Testis (tissue), 2 donors: ENCODE measurements at regions not wholly inside any gene's neighbourhood (a gene's known extent, or its start where the extent isn't known, plus 50 kb on each side); places are given as distances from the start of the nearest gene placed in this dataset.

Source experiments
- POLR2A ChIP-seq: fragments of 450-650 bp; IDR thresholded peaks from one replicate; pipeline ENCODE4 v1.6.1; 2017; ENCODE audit warnings: antibody characterized with exemption, mild to moderate bottlenecking, moderate library complexity
- TF ChIP-seq, protein P1 (sequence below), 3 experiments: fragments of 450-650 bp in 2 of 3; fragments of 200-600 bp in 1 of 3; sonication (generic) in 1 of 3; IDR thresholded peaks; one replicate each; pipeline ENCODE4 v1.5.1; 2016 to 2019; ENCODE audit warnings: antibody characterized with exemption in 3 of 3, mild to moderate bottlenecking in 2 of 3, moderate library complexity in 1 of 3

DNA sequence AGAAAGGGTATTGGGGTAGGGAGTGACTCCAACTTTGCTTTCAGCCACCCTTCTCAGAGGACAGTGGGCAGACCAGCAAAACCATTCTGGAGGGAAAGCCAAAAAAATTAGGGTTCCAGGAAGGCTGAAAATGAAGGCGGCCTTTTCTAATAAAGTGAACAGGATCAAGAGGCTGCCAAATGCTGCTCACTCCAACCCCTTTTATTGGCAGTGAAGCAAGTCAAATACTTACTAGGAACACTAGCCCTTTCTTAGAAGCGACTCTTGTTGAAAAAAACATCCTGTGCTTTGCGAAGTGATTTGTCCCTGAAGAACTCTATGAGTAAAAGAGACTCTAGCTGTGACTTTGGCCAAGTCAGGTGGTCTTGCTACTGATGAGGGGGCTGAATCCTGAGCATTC lies 83.6 kb upstream of the CYP1B1 start:
- TF ChIP-seq, protein P1, sequence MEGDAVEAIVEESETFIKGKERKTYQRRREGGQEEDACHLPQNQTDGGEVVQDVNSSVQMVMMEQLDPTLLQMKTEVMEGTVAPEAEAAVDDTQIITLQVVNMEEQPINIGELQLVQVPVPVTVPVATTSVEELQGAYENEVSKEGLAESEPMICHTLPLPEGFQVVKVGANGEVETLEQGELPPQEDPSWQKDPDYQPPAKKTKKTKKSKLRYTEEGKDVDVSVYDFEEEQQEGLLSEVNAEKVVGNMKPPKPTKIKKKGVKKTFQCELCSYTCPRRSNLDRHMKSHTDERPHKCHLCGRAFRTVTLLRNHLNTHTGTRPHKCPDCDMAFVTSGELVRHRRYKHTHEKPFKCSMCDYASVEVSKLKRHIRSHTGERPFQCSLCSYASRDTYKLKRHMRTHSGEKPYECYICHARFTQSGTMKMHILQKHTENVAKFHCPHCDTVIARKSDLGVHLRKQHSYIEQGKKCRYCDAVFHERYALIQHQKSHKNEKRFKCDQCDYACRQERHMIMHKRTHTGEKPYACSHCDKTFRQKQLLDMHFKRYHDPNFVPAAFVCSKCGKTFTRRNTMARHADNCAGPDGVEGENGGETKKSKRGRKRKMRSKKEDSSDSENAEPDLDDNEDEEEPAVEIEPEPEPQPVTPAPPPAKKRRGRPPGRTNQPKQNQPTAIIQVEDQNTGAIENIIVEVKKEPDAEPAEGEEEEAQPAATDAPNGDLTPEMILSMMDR (IDR thresholded peaks at IDR 0.05) = no peak
- no peak for TF ChIP-seq POLR2A
